Testis (tissue), 2 donors: ENCODE measurements at regions not wholly inside any gene's neighbourhood (a gene's known extent, or its start where the extent isn't known, plus 50 kb on each side); places are given as distances from the start of the nearest gene placed in this dataset.

ENCODE experiments used
- DNase-seq: peaks from one replicate; pipeline ENCODE4 v3.0.0-alpha.2; 2019
- H3K27ac ChIP-seq, 2 donors: fragments of 200-600 bp; sonication (generic); one replicate each; pipeline ENCODE4 v1.5.1; 2019
- H3K27me3 ChIP-seq: fragments of 200-600 bp; sonication (generic); one replicate; pipeline ENCODE4 v1.5.1; 2019
- H3K36me3 ChIP-seq: fragments of 200-600 bp; sonication (generic); one replicate; pipeline ENCODE4 v1.5.1; 2017; ENCODE audit warnings: low read depth; ENCODE audit errors: missing control alignments
- H3K4me1 ChIP-seq: fragments of 200-600 bp; sonication (generic); one replicate; pipeline ENCODE4 v1.5.1; 2019
- H3K4me3 ChIP-seq, 2 donors: fragments of 200-600 bp; sonication (generic); one replicate each; pipeline ENCODE4 v1.5.1; 2017 to 2019
- H3K9me3 ChIP-seq: fragments of 200-600 bp; sonication (generic); one replicate; pipeline ENCODE4 v1.5.1; 2017
- CTCF ChIP-seq, 3 experiments: fragments of 450-650 bp in 2 of 3; fragments of 200-600 bp in 1 of 3; sonication (generic) in 1 of 3; IDR thresholded peaks; one replicate each; pipeline ENCODE4 v1.5.1; 2016 to 2019; ENCODE audit warnings: antibody characterized with exemption in 3 of 3, mild to moderate bottlenecking in 2 of 3, moderate library complexity in 1 of 3
- POLR2A ChIP-seq: fragments of 450-650 bp; IDR thresholded peaks from one replicate; pipeline ENCODE4 v1.6.1; 2017; ENCODE audit warnings: antibody characterized with exemption, mild to moderate bottlenecking, moderate library complexity
- WGBS, 2 donors: methylation state at CpG; one replicate each; pipeline ENCODE4 v1.1.5; 2018; 5-methylcytosine and 5-hydroxymethylcytosine counted together
- intact Hi-C: fragments of 100-400 bp; cut with DNase I; formaldehyde crosslinking; loops from one replicate; pipeline ENCODE4 v1.15.1; 2023; ENCODE audit warnings: low total_unique reads

DNA sequence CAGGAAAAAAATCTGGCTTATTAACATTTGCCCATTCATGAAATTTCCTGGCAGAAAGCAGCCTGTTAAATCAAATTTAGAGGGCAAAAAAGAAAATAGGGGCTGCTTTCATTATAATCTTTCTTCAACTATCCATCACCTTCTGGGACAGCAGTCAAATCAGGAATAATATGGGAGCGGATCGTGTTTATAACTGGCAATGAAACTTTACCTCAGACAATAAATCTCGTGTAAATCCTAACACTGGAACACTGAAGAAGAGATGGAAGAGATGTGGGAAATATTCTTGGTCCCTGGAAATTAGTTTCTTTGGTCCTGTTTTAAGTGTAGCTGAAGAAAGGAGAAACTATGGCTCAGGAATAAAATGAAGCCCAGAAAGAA is 77.5 kb upstream of the SERTAD2 start:
- DNase-seq: no peak
- intact Hi-C loops: no loop called here
- peak overlapping the region in 1 of 2 donors; percentile 29 for H3K4me3 ChIP-seq
- peaks cover 17% of the 10 kb centered on the region for H3K4me1 ChIP-seq
- TF ChIP-seq POLR2A: no peak
- no peak for TF ChIP-seq CTCF (IDR thresholded peaks at IDR 0.05)
- H3K9me3 ChIP-seq: no peaks in the 10 kb centered on the region
- H3K27ac ChIP-seq: peak overlapping the region; percentile 53 to 88
- H3K36me3 ChIP-seq: no peaks in the 10 kb centered on the region
- 45 to 48% methylated on average over 3 of the region's 3 CpGs for WGBS, 2 donors
- H3K27me3 ChIP-seq: no peaks in the 10 kb centered on the region

DNA sequence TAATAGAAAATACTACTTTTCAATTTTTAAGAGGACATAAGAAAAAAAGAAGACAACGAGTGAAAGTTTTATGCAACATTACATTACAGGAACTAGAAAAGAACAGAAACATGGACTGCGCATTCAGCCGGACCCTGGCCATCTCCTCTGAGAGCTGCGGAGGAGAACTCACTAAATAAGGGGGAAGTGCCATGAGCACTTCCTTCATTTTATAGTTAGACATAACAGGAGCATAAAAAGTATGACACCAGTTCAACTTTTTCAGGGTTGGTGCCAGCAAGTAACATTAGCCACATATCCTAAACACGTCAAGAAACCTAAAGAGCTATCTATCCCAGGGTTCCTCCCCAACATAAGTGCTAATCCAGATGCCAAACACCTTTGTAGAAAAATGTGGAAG is 78.0 kb upstream of the SERTAD2 start:
- Histone ChIP-seq H3K9me3 (no peaks in the 10 kb centered on the region), H3K4me3 (no peak overlapping the region), H3K27me3 (no peaks in the 10 kb centered on the region), H3K27ac (peak overlapping the region in 1 of 2 donors; percentile 88), H3K36me3 (no peaks in the 10 kb centered on the region), H3K4me1 (peaks cover 13% of the 10 kb centered on the region)
- no peak for DNase-seq
- no peak for TF ChIP-seq POLR2A
- TF ChIP-seq CTCF (IDR thresholded peaks at IDR 0.05): no peak
- WGBS, 2 donors: 67 to 68% methylated on average over 5 of the region's 5 CpGs
- intact Hi-C loops: no loop called here

GRCh38 chr2:64732146-64732545 is 78.4 kb upstream of the SERTAD2 start:
- WGBS, 2 donors: 53 to 63% methylated on average over 4 of the region's 4 CpGs
- TF ChIP-seq CTCF (IDR thresholded peaks at IDR 0.05): no peak
- TF ChIP-seq POLR2A: no peak
- H3K27me3 ChIP-seq: no peaks in the 10 kb centered on the region
- H3K27ac ChIP-seq: peak overlapping the region in 1 of 2 donors; percentile 88
- H3K9me3 ChIP-seq: no peaks in the 10 kb centered on the region
- intact Hi-C loops: no loop called here
- no peaks in the 10 kb centered on the region for H3K36me3 ChIP-seq
- H3K4me3 ChIP-seq: no peak overlapping the region
- H3K4me1 ChIP-seq: peaks cover 10% of the 10 kb centered on the region
- no peak for DNase-seq

- no peak for DNase-seq
- H3K4me3 ChIP-seq: no peak overlapping the region
- intact Hi-C loops: no loop called here
- no peaks in the 10 kb centered on the region for H3K27me3 ChIP-seq
- H3K36me3 ChIP-seq: no peaks in the 10 kb centered on the region
- no peaks in the 10 kb centered on the region for H3K4me1 ChIP-seq
- 78 to 81% methylated on average over 2 of the region's 2 CpGs for WGBS, 2 donors
- TF ChIP-seq POLR2A (no peak), CTCF (IDR thresholded peaks at IDR 0.05) (no peak)
- H3K9me3 ChIP-seq: no peaks in the 10 kb centered on the region
- no peak overlapping the region for H3K27ac ChIP-seq
Observed at GRCh38 chr2:64735504-64735903, 81.8 kb upstream of the SERTAD2 start.

DNA sequence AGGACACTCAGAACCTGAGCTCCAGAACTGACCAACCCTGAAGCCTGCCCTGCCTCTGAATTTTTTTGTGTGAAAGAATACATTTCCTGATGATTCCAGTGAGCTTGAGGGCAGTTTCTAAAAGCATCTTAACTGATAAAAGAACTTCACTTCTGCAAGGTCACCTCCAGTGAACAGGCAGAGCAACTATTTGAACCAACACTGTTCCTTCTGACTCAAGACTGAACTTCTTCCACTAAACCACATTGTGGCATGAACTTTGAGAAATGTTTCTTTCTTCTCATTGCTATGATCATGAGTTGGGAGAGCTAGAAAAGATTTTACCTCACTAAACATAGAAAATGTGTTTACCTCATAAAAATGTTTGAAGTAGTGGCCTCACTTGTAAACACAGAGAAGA is 83.8 kb upstream of the SERTAD2 start:
- Histone ChIP-seq H3K27ac (no peak overlapping the region), H3K4me1 (no peaks in the 10 kb centered on the region), H3K27me3 (no peaks in the 10 kb centered on the region), H3K4me3 (no peak overlapping the region), H3K9me3 (no peaks in the 10 kb centered on the region), H3K36me3 (no peaks in the 10 kb centered on the region)
- DNase-seq: no peak
- TF ChIP-seq CTCF (IDR thresholded peaks at IDR 0.05): no peak
- no peak for TF ChIP-seq POLR2A
- intact Hi-C loops: no loop called here
